ENCODE measurements at regions not wholly inside any gene's neighbourhood (a gene's known extent, or its start where the extent isn't known, plus 50 kb on each side); places are given as distances from the start of the nearest gene placed in this dataset.

DNA sequence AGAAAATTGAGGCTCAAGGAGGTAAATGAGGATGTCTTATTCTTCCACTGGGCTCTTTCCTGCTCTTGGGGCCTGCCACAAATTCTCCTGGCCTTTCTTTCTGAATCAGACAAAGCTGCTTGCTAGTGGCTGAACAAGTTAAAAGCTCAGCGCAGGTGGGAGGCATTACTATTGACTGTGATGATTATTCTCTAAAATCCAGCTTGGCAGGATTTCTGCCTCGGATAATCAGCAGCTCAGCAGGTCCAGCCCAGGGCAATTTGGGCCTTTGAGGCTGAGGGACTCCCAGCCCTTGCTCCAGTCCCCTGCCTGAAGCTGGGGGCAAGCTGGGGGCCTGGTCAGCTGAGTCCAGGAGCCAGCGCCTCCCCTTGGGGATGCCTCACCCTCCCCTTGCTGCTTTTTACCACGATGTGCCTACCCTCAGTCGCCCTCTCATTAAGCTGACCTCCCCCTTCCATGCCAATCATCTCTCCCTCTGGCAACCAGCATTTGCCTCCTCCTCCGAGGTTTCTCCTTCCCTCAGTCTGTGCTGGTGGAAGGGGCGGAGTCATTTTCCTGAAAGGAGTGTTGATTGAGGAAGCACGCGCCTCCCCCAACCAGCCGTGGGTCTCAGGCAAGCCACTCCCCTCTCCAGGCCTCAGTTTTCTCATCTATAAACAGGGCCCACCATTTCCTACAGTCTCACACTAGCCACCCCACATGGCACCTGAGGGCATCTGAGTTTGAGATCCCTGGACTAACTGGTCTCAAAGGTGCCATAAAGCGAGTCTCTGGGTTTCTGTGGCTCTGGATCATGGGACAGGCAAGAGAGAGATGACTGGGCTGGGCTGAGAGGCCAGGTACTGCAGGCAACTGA lies 60.6 kb upstream of the PRDM11 start:
- in situ Hi-C loops (cut with HindIII; ENCODE audit: low sequenced_read_pairs), result no loop called here

GRCh38 chr11:45086526-45086925 lies 59.9 kb upstream of the PRDM11 start:
- in situ Hi-C loops (cut with HindIII; ENCODE audit: low sequenced_read_pairs), result no loop called here

More for the DNA sequence above, 60.6 kb upstream of the PRDM11 start:
- DNase-seq (ENCODE audit: low spot score), result peak; percentile 16

DNA sequence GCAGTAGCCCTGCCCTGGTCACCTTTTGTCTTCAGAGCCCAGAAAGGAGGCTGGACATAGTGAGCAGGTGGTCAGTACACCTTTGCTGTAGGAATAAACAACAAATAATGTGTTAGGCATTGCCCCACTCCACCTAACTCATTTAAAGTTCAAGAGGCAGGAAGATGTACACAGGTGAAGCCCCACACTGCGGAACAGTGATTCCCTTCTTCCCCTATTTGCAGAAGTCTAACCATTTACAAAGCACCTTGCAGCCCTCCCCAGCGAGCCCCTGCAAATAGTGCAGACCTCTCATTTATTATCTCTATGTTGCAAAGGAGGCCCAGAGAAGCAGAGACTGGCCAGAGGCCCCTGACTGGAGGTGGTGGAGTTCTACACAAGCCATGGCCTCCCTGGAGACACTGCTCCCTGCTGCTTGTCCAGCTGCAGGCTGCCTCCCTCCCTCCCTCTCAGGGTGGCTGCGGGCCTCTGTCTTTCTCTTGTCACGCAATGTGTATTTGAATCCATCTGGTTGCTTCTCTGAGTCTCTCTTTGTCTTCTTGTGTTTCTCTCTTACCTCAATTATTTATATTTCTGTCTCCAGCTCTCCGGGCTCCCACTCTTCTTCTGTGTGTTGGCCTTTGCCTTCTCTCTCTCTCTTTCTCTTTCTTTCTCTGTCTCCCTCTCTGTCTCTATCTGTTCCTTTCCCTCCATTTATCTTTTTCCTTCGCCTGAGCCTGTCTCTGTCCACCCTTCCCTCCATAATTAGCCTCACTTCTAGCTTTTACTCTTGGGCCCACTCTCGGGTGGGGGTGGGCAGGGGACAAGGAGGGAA lies 59.1 kb upstream of the PRDM11 start:
- in situ Hi-C loops (cut with HindIII; ENCODE audit: low sequenced_read_pairs), result no loop called here
- no peak for DNase-seq (ENCODE audit: low spot score)

More at GRCh38 chr11:45086526-45086925, 59.9 kb upstream of the PRDM11 start:
- DNase-seq (ENCODE audit: low spot score), result no peak

GRCh38 chr11:45087900-45088160 lies 58.6 kb upstream of the PRDM11 start:
- in situ Hi-C loops (cut with HindIII; ENCODE audit: low sequenced_read_pairs), result no loop called here

DNA sequence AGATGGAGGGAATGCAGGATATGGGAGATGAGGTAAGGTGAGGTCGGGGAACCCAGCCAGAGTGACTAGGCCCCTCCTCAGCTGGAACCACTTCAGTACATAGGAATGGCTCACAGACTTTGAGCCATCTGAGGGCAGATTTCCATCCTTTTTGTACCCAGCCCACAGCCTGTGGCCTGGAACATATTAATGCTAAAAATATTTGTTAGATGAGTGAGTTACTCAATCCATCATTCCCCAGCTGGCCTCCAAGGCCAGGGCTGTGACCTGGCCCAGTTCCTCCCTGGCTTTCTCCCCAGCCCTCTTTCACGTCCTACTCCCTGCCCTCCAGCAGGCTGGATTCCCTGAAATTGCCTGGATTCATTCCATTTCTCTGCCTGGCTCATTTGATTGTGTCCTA lies 57.2 kb upstream of the PRDM11 start:
- DNase-seq (ENCODE audit: low spot score), result peak; percentile 99
- in situ Hi-C loops (cut with HindIII; ENCODE audit: low sequenced_read_pairs), result no loop called here

More at GRCh38 chr11:45087900-45088160, 58.6 kb upstream of the PRDM11 start:
- no peak for DNase-seq (ENCODE audit: low spot score)

- in situ Hi-C loops (cut with HindIII; ENCODE audit: low sequenced_read_pairs), result no loop called here
- DNase-seq (ENCODE audit: low spot score), result no peak
Measured at GRCh38 chr11:45089676-45090499, 56.6 kb upstream of the PRDM11 start.

- DNase-seq (ENCODE audit: low spot score), result no peak
- in situ Hi-C loops (cut with HindIII; ENCODE audit: low sequenced_read_pairs), result no loop called here
Measured at GRCh38 chr11:45090607-45091006, 55.8 kb upstream of the PRDM11 start.

DNA sequence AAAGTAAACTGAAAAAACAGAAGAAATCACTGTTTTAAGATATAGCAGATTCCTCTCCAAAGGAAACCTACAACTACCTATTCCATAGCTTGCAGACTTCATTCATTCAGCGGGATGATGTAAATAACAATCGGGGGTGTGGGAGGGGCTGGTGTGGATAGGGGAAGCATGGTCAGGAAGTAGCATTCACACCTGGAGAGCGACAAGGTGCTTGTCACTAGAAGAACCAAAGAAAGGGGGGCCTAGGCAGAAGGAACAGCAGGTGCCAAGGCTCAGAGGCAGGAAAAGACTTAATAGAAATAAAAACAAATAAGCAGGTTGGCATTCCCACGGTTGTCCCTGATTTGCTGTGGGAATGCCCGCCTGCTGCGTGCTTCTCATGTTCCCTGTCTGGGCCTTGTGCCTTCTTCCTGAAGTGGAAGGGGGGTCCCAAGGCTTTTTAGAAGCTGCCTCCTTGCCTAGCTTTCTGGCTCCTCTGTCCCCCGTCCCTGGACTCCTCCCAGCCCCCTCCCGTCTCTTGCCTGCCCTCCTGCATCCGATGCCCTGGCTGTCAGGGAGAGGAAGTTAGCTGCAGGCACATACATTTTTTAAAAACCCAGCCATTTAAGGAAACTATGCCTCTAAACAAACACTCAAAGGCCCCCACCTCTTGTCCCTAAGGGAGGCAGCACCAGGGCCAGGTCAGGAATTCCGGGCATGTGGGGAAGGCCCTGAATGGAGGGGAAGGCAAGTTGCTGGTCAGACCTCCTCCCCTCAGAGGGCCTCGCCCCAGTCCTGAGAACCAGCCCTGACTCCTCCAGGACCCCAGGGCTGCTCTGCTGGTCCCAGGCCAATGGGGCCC lies 54.7 kb upstream of the PRDM11 start:
- DNase-seq (ENCODE audit: low spot score), result no peak
- in situ Hi-C loops (cut with HindIII; ENCODE audit: low sequenced_read_pairs), result no loop called here

GRCh38 chr11:45092404-45092785 lies 54.0 kb upstream of the PRDM11 start:
- no peak for DNase-seq (ENCODE audit: low spot score)
- in situ Hi-C loops (cut with HindIII; ENCODE audit: low sequenced_read_pairs), result no loop called here

DNA sequence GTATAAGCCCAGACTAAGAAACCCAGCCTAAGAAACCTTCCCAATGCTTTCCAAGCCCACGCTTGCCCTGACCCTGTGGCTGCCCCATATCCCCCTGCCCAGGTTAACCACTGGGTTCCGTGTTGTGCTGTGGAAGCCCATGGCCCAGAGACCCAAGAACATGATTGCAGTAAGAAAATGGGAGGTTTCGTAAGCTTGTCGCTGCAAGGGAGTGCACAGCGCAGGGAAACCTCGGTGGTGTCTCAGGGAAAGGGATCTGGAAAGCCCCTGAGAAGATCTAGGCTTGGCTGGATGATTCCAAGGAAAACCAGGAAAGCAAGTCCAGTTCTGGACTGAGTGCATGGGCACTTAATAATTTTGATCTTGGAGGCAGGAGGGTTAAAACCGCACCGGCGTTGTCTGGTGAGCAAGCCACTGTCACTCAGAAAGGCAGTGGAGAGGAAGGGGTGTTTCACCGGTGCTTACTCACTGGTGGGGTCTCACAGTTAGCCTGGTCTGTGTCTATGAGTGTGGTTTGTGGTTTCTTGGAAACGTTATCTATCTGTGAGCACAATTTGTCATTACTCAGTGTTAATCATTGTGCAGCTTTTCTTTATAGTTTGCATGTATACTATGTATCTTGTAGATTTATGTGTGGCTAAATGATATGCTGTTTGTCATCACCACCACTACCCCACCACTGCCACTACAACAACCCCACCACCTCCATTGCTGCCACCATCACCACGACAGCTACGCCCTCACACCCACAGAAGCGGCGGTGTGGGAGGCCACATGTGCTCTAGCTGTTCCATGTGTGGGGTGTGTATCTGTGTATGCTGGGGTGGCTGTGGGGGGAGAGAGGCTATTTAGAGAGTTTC lies 53.3 kb upstream of the PRDM11 start:
- no peak for DNase-seq (ENCODE audit: low spot score)
- in situ Hi-C loops (cut with HindIII; ENCODE audit: low sequenced_read_pairs), result no loop called here

- no peak for DNase-seq (ENCODE audit: low spot score)
- in situ Hi-C loops (cut with HindIII; ENCODE audit: low sequenced_read_pairs), result no loop called here
Measured at GRCh38 chr11:45093761-45094455, 52.5 kb upstream of the PRDM11 start.

GRCh38 chr11:45094958-45095690 lies 51.3 kb upstream of the PRDM11 start:
- in situ Hi-C loops (cut with HindIII; ENCODE audit: low sequenced_read_pairs), result no loop called here

GRCh38 chr11:45095691-45096010 lies 50.8 kb upstream of the PRDM11 start:
- in situ Hi-C loops (cut with HindIII; ENCODE audit: low sequenced_read_pairs), result no loop called here
- DNase-seq (ENCODE audit: low spot score), result no peak

More at GRCh38 chr11:45094958-45095690, 51.3 kb upstream of the PRDM11 start:
- no peak for DNase-seq (ENCODE audit: low spot score)

DNA sequence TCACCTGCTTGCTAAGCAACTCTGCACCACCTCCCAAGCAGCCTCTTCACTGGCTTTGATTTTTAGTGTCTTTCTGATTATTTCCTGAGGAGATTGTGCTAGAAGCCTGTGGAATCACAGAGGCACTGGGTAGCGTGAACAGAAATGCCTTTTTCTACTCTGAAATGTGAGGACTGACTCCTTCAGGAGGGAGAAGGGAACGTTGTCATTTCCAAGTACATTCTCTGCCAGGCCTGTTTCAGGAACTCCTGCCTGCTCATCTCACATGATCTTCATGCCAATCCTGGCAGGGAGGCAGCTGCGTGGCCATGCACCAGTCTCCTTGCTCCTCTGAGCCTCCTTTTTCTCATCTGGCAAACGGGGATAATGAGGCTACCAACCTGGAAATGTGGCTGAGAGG lies 49.8 kb upstream of the PRDM11 start:
- peak; percentile 89 for DNase-seq (ENCODE audit: low spot score)
- in situ Hi-C loops (cut with HindIII; ENCODE audit: low sequenced_read_pairs), result no loop called here

All from G401 (cell line).